GM23248 (cell line): ENCODE measurements at regions not wholly inside any gene's neighbourhood (a gene's known extent, or its start where the extent isn't known, plus 50 kb on each side); places are given as distances from the start of the nearest gene placed in this dataset.

Source experiments
- EZH2 ChIP-seq: fragments of 200-600 bp; sonication (generic); IDR thresholded peaks from 2 replicates; pipeline ENCODE4 v1.6.1; 2018; ENCODE audit warnings: antibody characterized with exemption, mild to moderate bottlenecking; ENCODE audit not compliant: insufficient read depth, poor library complexity, severe bottlenecking
- EZH2phosphoT487 ChIP-seq: fragments of 200-600 bp; sonication (generic); IDR thresholded peaks from 2 replicates; pipeline ENCODE4 v1.6.1; 2018; ENCODE audit warnings: antibody characterized with exemption, moderate library complexity, mild to moderate bottlenecking, low read depth; ENCODE audit not compliant: insufficient read depth

DNA sequence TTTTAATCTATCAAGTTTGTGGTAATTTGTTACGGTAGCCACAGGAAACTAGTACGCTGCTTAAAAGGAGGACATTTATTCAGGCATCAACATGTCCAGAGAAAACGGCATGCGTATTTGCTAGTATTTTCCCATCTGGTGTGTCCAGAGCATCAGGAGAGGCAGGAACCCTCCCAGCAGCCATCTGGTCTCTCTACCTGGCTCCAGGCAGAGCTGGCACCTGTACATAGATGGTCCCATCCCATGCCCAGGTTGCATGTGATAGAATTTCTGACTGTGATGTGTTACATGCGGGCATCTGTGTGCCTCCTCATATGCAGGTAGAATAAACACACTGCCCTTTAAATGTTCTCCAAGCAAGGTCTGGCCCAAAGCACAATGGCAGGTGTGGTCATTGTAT is 57.9 kb upstream of the PAGE1 start:
- no peak for TF ChIP-seq EZH2phosphoT487
- TF ChIP-seq EZH2 = no peak
